Peyer's patch (tissue), 4 donors: ENCODE measurements at regions not wholly inside any gene's neighbourhood (a gene's known extent, or its start where the extent isn't known, plus 50 kb on each side); places are given as distances from the start of the nearest gene placed in this dataset.
"Not testable (repeated sequence)": the region's sequence is repeated elsewhere in the genome, so short reads cannot be mapped to it uniquely, and the experiment has no call there.

Experiments used
- DNase-seq, 3 donors: peaks; one replicate each; pipeline ENCODE4 v3.0.0-alpha.2; 2017 to 2019
- H3K27ac ChIP-seq, 4 donors: fragments of 200-600 bp; sonication (generic); one replicate each; pipeline ENCODE4 v1.5.1; 2016 to 2019
- H3K27me3 ChIP-seq, 2 donors: fragments of 200-600 bp; sonication (generic); one replicate each; pipeline ENCODE4 v1.5.1; 2019
- H3K36me3 ChIP-seq, 3 donors: fragments of 200-600 bp; sonication (generic); one replicate each; pipeline ENCODE4 v1.5.1; 2016 to 2019
- H3K4me1 ChIP-seq, 4 donors: fragments of 200-600 bp; sonication (generic); one replicate each; pipeline ENCODE4 v1.5.1; 2016 to 2019
- H3K4me3 ChIP-seq, 4 donors: fragments of 200-600 bp; sonication (generic); 1 replicate in 3 of 4; 2 replicates in 1 of 4; pipeline ENCODE4 v1.5.1; 2016 to 2019; ENCODE audit warnings: mild to moderate bottlenecking in 1 of 4
- H3K9me3 ChIP-seq, 4 donors: fragments of 200-600 bp; sonication (generic); one replicate each; pipeline ENCODE4 v1.5.1; 2016 to 2019; ENCODE audit warnings: mild to moderate bottlenecking in 1 of 4
- CTCF ChIP-seq, 6 experiments: fragments of 450-650 bp in 4 of 6; fragments of 200-600 bp in 2 of 6; sonication (generic) in 1 of 6; IDR thresholded peaks; one replicate each; pipeline ENCODE4 v1.5.1; 2017 to 2019; ENCODE audit warnings: antibody characterized with exemption in 6 of 6, mild to moderate bottlenecking in 3 of 6, moderate library complexity in 1 of 6
- POLR2A ChIP-seq, 2 donors: fragments of 450-650 bp; IDR thresholded peaks; one replicate each; pipeline ENCODE4 v1.5.1; 2017; ENCODE audit warnings: antibody characterized with exemption in 2 of 2, mild to moderate bottlenecking in 2 of 2, moderate library complexity in 2 of 2

GRCh38 chr5:111922344-111922743 lies 165.3 kb upstream of the NREP start:
- TF ChIP-seq POLR2A (IDR thresholded peaks at IDR 0.05), result no peak
- TF ChIP-seq CTCF (IDR thresholded peaks at IDR 0.05), result no peak
- H3K9me3 ChIP-seq, result no peaks in the 10 kb centered on the region
- no peaks in the 10 kb centered on the region for H3K27me3 ChIP-seq
- H3K4me3 ChIP-seq, result no peak overlapping the region
- no peak overlapping the region for H3K27ac ChIP-seq
- H3K4me1 ChIP-seq, result no peaks in the 10 kb centered on the region
- no peaks in the 10 kb centered on the region for H3K36me3 ChIP-seq
- no peak for DNase-seq

GRCh38 chr5:111921691-111922090 lies 164.7 kb upstream of the NREP start:
- H3K27me3 ChIP-seq, H3K36me3 ChIP-seq, H3K4me1 ChIP-seq, H3K4me3 ChIP-seq, H3K9me3 ChIP-seq, H3K27ac ChIP-seq, DNase-seq: not testable (repeated sequence)

- TF ChIP-seq CTCF (IDR thresholded peaks at IDR 0.05) (no peak), POLR2A (IDR thresholded peaks at IDR 0.05) (no peak)
- no peaks in the 10 kb centered on the region for H3K27me3 ChIP-seq
- H3K27ac ChIP-seq, result no peak overlapping the region
- no peaks in the 10 kb centered on the region for H3K4me1 ChIP-seq
- no peaks in the 10 kb centered on the region for H3K36me3 ChIP-seq
- no peak for DNase-seq
- H3K4me3 ChIP-seq, result no peak overlapping the region
- H3K9me3 ChIP-seq, result no peaks in the 10 kb centered on the region
Measured at GRCh38 chr5:111914966-111915636, 158.1 kb upstream of the NREP start.

GRCh38 chr5:111902436-111902835 lies 145.4 kb upstream of the NREP start:
- H3K27ac ChIP-seq, result no peak overlapping the region
- no peak for DNase-seq
- H3K9me3 ChIP-seq, result no peaks in the 10 kb centered on the region
- H3K4me1 ChIP-seq, result no peaks in the 10 kb centered on the region
- H3K36me3 ChIP-seq, result no peaks in the 10 kb centered on the region
- H3K27me3 ChIP-seq, result no peaks in the 10 kb centered on the region
- TF ChIP-seq CTCF (IDR thresholded peaks at IDR 0.05) (no peak), POLR2A (IDR thresholded peaks at IDR 0.05) (no peak)
- no peak overlapping the region for H3K4me3 ChIP-seq

GRCh38 chr5:111901296-111901695 lies 144.3 kb upstream of the NREP start:
- Histone ChIP-seq H3K36me3 (no peaks in the 10 kb centered on the region), H3K27me3 (no peaks in the 10 kb centered on the region), H3K9me3 (no peaks in the 10 kb centered on the region), H3K4me1 (no peaks in the 10 kb centered on the region), H3K27ac (no peak overlapping the region), H3K4me3 (no peak overlapping the region)
- DNase-seq, result no peak
- TF ChIP-seq POLR2A (IDR thresholded peaks at IDR 0.05), result no peak
- no peak for TF ChIP-seq CTCF (IDR thresholded peaks at IDR 0.05)

- TF ChIP-seq CTCF (IDR thresholded peaks at IDR 0.05) (no peak), POLR2A (IDR thresholded peaks at IDR 0.05) (no peak)
- Histone ChIP-seq H3K27ac (no peak overlapping the region), H3K9me3 (no peaks in the 10 kb centered on the region), H3K27me3 (no peaks in the 10 kb centered on the region), H3K36me3 (no peaks in the 10 kb centered on the region), H3K4me1 (no peaks in the 10 kb centered on the region), H3K4me3 (no peak overlapping the region)
- no peak for DNase-seq
Measured at GRCh38 chr5:111892949-111893348, 136.0 kb upstream of the NREP start.
